Heart left ventricle (tissue), 16 donors: ENCODE measurements at regions not wholly inside any gene's neighbourhood (a gene's known extent, or its start where the extent isn't known, plus 50 kb on each side); places are given as distances from the start of the nearest gene placed in this dataset.

Source experiments
- ATAC-seq, 4 donors: fragments of 200-7000 bp; cut with Tn5 transposase; one replicate each; pipeline ENCODE4 v1.9.1; 2020 to 2022; ENCODE audit warnings: moderate library complexity in 4 of 4, mild to moderate bottlenecking in 3 of 4, moderate number of reproducible peaks in 1 of 4
- DNase-seq, 5 donors: peaks; one replicate each; pipeline ENCODE4 v3.0.0-alpha.2; 2020
- H3K27ac ChIP-seq, 12 donors: fragments of 200-600 bp; sonication (generic) in 4 of 12; one replicate each; pipeline versions ENCODE4 v1.5.0 to v1.8.0; 2016 to 2022; ENCODE audit warnings: mild to moderate bottlenecking in 2 of 12
- H3K27me3 ChIP-seq, 9 donors: fragments of 200-600 bp; sonication (generic) in 2 of 9; one replicate each; pipeline versions ENCODE4 v1.5.1 to v1.8.0; 2016 to 2022; ENCODE audit warnings: mild to moderate bottlenecking in 3 of 9
- H3K36me3 ChIP-seq, 9 donors: fragments of 200-600 bp; sonication (generic) in 2 of 9; one replicate each; pipeline versions ENCODE4 v1.5.0 to v1.8.0; 2018 to 2022; ENCODE audit warnings: mild to moderate bottlenecking in 2 of 9
- H3K4me1 ChIP-seq, 12 donors: fragments of 200-600 bp; sonication (generic) in 4 of 12; one replicate each; pipeline versions ENCODE4 v1.5.0 to v1.8.0; 2016 to 2022; ENCODE audit warnings: mild to moderate bottlenecking in 3 of 12
- H3K4me3 ChIP-seq, 12 donors: fragments of 200-600 bp; sonication (generic) in 4 of 12; one replicate each; pipeline versions ENCODE4 v1.5.0 to v1.8.0; 2017 to 2022; ENCODE audit warnings: mild to moderate bottlenecking in 9 of 12, moderate library complexity in 4 of 12
- H3K9me3 ChIP-seq, 12 donors: fragments of 200-600 bp; sonication (generic) in 4 of 12; one replicate each; pipeline versions ENCODE4 v1.5.0 to v1.8.0; 2016 to 2022; ENCODE audit warnings: mild to moderate bottlenecking in 1 of 12
- POLR2A ChIP-seq, 2 donors: fragments of 450-650 bp; IDR thresholded peaks; one replicate each; pipeline ENCODE4 v1.6.1; 2017; ENCODE audit warnings: antibody characterized with exemption in 2 of 2, mild to moderate bottlenecking in 2 of 2, moderate library complexity in 2 of 2
- WGBS, 4 donors: extraction: QIAGEN DNeasy Blood & Tissue Kit in 2 of 4; methylation state at CpG; one replicate each; pipeline versions ENCODE4 v1.1.5 to v1.1.7; 2013 to 2018; 5-methylcytosine and 5-hydroxymethylcytosine counted together
- intact Hi-C, 10 donors: fragments of 100-400 bp; cut with DNase I; formaldehyde crosslinking; loops; one replicate each; pipeline versions ENCODE4 v1.11.1 to v1.14.2; 2022
- TF ChIP-seq, protein P1 (sequence below), 12 donors: fragments of 200-600 bp; sonication (generic) in 4 of 12; IDR thresholded peaks; one replicate each; pipeline versions ENCODE4 v1.5.0 to v1.8.0; 2018 to 2022; ENCODE audit warnings: antibody characterized with exemption in 12 of 12, mild to moderate bottlenecking in 5 of 12
- donor health status: ischemic (EF 13 %, LVEDD 7.1; RV severe dilation, severe dysfunction).
- donor health status: healthy with polysubstance abuse.
- donor health status: DM: no; HTN: yes; CAD: no.
- donor health status: DM: no; HTN: no; CAD: no.
- donor health status: ischemic (EF 25% LVEDD 6.9; RV normal size, moderate dysfunction).
- donor health status: ischemic (EF 25% LVEDD 5.7; RV mildly dilated, moderate dysfunction).
- donor health status: healthy.
- donor health status: DM: yes; HTN: yes; CAD: no.
- donor health status: ischemic (EF 35%, LVEDD 5.7; RV mildly dilated, moderate dysfunction).
- donor health status: nonischemic (EF 11% LVEDD 7.7; RV severe dilation, severe dysfunction).
- donor health status: DM: yes; HTN: yes; CAD: no.
- donor health status: PGD.
- donor health status: ischemic (EF 29% LVEDD 5.4; RV normal size, mild dysfunction).
- donor health status: nonischemic (EF 23%, LVEDD 6.1; RV moderate dilation, normal function).

DNA sequence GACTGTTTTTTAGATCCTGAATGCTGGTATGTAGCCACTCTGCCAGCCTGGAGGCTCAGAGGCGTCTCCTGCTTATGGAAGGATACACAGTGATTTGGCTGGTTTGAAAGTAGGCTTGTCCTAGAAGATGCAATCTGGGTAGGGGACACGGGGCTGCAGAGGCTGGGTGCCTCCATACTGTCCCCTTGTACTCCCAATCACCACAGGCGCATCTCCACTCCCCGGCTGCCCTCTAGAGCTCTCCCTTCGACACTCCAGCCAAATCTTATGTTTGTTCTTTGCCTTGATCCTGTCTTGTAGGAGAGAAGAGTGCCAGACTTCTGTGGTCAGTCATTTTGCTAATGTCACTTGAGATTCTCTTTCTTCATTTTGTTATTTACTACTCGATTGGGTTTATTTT, 168.8 kb upstream of the THRB start:
- no peak overlapping the region for H3K27ac ChIP-seq
- H3K9me3 ChIP-seq = no peaks in the 10 kb centered on the region
- intact Hi-C loops = no loop called here
- H3K4me1 ChIP-seq = no peaks in the 10 kb centered on the region
- ATAC-seq (no peak), DNase-seq (no peak)
- no peaks in the 10 kb centered on the region for H3K36me3 ChIP-seq
- no peaks in the 10 kb centered on the region for H3K27me3 ChIP-seq
- WGBS, 4 donors = 88 to 93% (median 90%) methylated on average over 6 of the region's 6 CpGs
- no peak overlapping the region for H3K4me3 ChIP-seq
- TF ChIP-seq POLR2A (IDR thresholded peaks at IDR 0.05) = no peak
- TF ChIP-seq, protein P1, sequence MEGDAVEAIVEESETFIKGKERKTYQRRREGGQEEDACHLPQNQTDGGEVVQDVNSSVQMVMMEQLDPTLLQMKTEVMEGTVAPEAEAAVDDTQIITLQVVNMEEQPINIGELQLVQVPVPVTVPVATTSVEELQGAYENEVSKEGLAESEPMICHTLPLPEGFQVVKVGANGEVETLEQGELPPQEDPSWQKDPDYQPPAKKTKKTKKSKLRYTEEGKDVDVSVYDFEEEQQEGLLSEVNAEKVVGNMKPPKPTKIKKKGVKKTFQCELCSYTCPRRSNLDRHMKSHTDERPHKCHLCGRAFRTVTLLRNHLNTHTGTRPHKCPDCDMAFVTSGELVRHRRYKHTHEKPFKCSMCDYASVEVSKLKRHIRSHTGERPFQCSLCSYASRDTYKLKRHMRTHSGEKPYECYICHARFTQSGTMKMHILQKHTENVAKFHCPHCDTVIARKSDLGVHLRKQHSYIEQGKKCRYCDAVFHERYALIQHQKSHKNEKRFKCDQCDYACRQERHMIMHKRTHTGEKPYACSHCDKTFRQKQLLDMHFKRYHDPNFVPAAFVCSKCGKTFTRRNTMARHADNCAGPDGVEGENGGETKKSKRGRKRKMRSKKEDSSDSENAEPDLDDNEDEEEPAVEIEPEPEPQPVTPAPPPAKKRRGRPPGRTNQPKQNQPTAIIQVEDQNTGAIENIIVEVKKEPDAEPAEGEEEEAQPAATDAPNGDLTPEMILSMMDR (IDR thresholded peaks at IDR 0.05) = no peak

DNA sequence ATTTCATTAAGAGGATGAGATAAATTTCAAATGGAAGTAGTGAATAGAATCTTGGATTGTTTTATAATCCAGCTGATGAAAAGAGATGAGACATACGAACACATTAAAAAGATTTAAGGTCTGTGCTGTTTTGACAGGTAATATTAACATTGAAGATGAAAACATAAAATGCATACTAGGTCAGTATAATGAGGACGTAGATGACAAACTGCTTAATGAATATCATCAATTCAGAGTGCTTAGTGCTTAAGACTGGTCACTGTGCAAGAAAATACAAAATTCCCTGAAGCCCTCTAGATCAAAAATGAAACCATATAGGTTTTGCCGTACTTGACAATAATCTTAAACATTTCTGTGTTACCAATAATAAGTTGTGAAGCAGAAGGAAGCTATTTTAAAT, 173.4 kb upstream of the THRB start:
- no peak for DNase-seq
- H3K36me3 ChIP-seq = no peaks in the 10 kb centered on the region
- H3K4me1 ChIP-seq = no peaks in the 10 kb centered on the region
- no peak for ATAC-seq
- H3K27me3 ChIP-seq = no peaks in the 10 kb centered on the region
- H3K27ac ChIP-seq = no peak overlapping the region
- no peak overlapping the region for H3K4me3 ChIP-seq
- TF ChIP-seq POLR2A (IDR thresholded peaks at IDR 0.05) = no peak
- TF ChIP-seq, protein P1 (IDR thresholded peaks at IDR 0.05) = no peak
- intact Hi-C loops = no loop called here
- WGBS, 4 donors = 88 to 92% (median 90%) methylated on average over 3 of the region's 3 CpGs
- H3K9me3 ChIP-seq = no peaks in the 10 kb centered on the region

DNA sequence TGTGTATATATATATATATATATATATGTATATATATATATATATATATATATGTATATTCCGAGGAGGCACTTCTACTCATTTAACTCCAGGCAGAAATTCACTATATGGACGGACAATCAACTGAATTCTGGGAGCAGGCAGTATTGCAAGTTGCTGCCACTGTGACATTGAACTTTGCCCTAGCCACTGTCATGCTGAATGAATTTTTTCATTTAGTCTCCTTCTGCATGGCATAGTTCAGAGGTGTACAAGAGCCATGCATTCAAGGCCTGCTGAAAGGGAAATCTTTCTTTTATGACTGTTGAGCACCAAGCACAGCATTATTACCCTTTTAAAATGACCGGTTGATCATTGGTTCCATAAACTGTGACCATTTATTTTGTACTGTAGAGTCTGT, 176.2 kb upstream of the THRB start:
- Histone ChIP-seq H3K9me3 (no peaks in the 10 kb centered on the region), H3K4me3 (no peak overlapping the region), H3K27me3 (no peaks in the 10 kb centered on the region), H3K27ac (no peak overlapping the region), H3K4me1 (no peaks in the 10 kb centered on the region), H3K36me3 (no peaks in the 10 kb centered on the region)
- ATAC-seq (no peak), DNase-seq (no peak)
- TF ChIP-seq, protein P1 (IDR thresholded peaks at IDR 0.05) = no peak
- no peak for TF ChIP-seq POLR2A (IDR thresholded peaks at IDR 0.05)
- 92 to 95% (median 93%) methylated on average over 3 of the region's 3 CpGs for WGBS, 4 donors
- intact Hi-C loops = no loop called here

DNA sequence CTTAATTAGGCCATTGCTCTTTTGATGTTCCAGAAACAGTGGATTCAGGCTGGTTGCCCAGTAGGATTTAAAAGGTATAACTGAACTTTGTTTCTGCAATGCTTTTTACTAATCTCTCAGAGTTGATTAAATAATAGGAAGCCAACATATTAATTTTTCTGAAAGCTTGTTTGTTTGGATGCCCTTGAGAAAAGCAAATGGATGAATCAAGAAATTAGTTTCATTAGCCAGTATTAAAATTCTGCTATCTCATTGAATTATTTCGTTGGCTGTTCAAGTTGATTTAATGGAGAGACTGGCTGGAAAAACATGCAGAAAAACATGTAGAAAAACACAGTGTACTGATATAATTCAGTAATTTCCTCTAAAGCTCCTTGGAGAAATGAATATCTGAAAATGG, 178.9 kb upstream of the THRB start:
- no peak for TF ChIP-seq POLR2A (IDR thresholded peaks at IDR 0.05)
- TF ChIP-seq, protein P1 (IDR thresholded peaks at IDR 0.05) = no peak
- ATAC-seq (no peak), DNase-seq (no peak)
- WGBS, 4 donors = 58 to 81% (median 70%) methylated on average over 1 of the region's 1 CpG
- H3K4me3 ChIP-seq = no peak overlapping the region
- no peaks in the 10 kb centered on the region for H3K9me3 ChIP-seq
- no peaks in the 10 kb centered on the region for H3K36me3 ChIP-seq
- peaks cover 0 to 4% (median 0%) of the 10 kb centered on the region in 12 donors for H3K4me1 ChIP-seq
- intact Hi-C loops = no loop called here
- H3K27ac ChIP-seq = no peak overlapping the region
- H3K27me3 ChIP-seq = no peaks in the 10 kb centered on the region
